ENCODE measurements at regions not wholly inside any gene's neighbourhood (a gene's known extent, or its start where the extent isn't known, plus 50 kb on each side); places are given as distances from the start of the nearest gene placed in this dataset.

GRCh38 chr15:92336419-92336987 is 57.2 kb upstream of the ST8SIA2 start:
- DNase-seq (no peak), ATAC-seq (no peak)
- intact Hi-C loops (cut with DNase I, micrococcal nuclease) = no loop called here

GRCh38 chr15:92339361-92339760 is 54.3 kb upstream of the ST8SIA2 start:
- DNase-seq (no peak), ATAC-seq (no peak)
- intact Hi-C loops (cut with DNase I, micrococcal nuclease) = no loop called here

Data from left colon (tissue), 2 donors.